Activated T-cell treated with anti-CD3 and anti-CD28 coated beads, Interleukin-2, amount 50 U/mL, for 72 hours (primary cell): ENCODE measurements at regions not wholly inside any gene's neighbourhood (a gene's known extent, or its start where the extent isn't known, plus 50 kb on each side); places are given as distances from the start of the nearest gene placed in this dataset.

Source experiments
- ATAC-seq, 2 donors: fragments of 150-1000 bp; cut with Tn5 transposase; replicated peaks in 1 of 2; 2 replicates each; pipeline ENCODE4 v1.10.0; 2021; ENCODE audit warnings: moderate library complexity in 2 of 2, mild to moderate bottlenecking in 1 of 2
- DNase-seq, 2 donors: peaks; one replicate each; pipeline ENCODE4 v3.0.0; 2021 to 2022; ENCODE audit warnings: mixed read lengths in 1 of 2
- H3K27ac Mint-ChIP-seq: one replicate; pipeline ENCODE4 v1.8.0; 2022; ENCODE audit warnings: mild to moderate bottlenecking, moderate library complexity, mixed read lengths
- H3K27me3 Mint-ChIP-seq: one replicate; pipeline ENCODE4 v1.8.0; 2022; ENCODE audit warnings: low read depth, mixed read lengths
- H3K36me3 Mint-ChIP-seq, 2 donors: one replicate each; pipeline ENCODE4 v1.8.0; 2022; ENCODE audit warnings: mixed read lengths in 2 of 2, mild to moderate bottlenecking in 1 of 2; ENCODE audit not compliant: insufficient read depth in 2 of 2
- H3K4me1 Mint-ChIP-seq: one replicate; pipeline ENCODE4 v1.8.0; 2022; ENCODE audit warnings: low read depth, mixed read lengths
- H3K4me3 Mint-ChIP-seq, 2 donors: one replicate each; pipeline ENCODE4 v1.8.0; 2022; ENCODE audit warnings: mild to moderate bottlenecking in 2 of 2, mixed read lengths in 2 of 2, moderate library complexity in 2 of 2
- H3K9me3 Mint-ChIP-seq, 2 donors: one replicate each; pipeline ENCODE4 v1.8.0; 2022; ENCODE audit warnings: mixed read lengths in 2 of 2

GRCh38 chrX:14377427-14377826 lies 151.9 kb upstream of the GLRA2 start:
- no peak overlapping the region for H3K27ac Mint-ChIP-seq
- no peaks in the 10 kb centered on the region for H3K4me1 Mint-ChIP-seq
- peaks cover 0 to 2% of the 10 kb centered on the region in 2 donors for H3K9me3 Mint-ChIP-seq
- H3K36me3 Mint-ChIP-seq: no peaks in the 10 kb centered on the region
- ATAC-seq (no peak), DNase-seq (no peak)
- no peaks in the 10 kb centered on the region for H3K27me3 Mint-ChIP-seq
- H3K4me3 Mint-ChIP-seq: no peak overlapping the region

- H3K27me3 Mint-ChIP-seq: peaks cover 6% of the 10 kb centered on the region
- H3K9me3 Mint-ChIP-seq: no peaks in the 10 kb centered on the region
- H3K27ac Mint-ChIP-seq: no peak overlapping the region
- no peaks in the 10 kb centered on the region for H3K36me3 Mint-ChIP-seq
- no peak overlapping the region for H3K4me3 Mint-ChIP-seq
- DNase-seq: no peak
- no peak for ATAC-seq
- no peaks in the 10 kb centered on the region for H3K4me1 Mint-ChIP-seq
Measured at GRCh38 chrX:14363728-14364127, 165.6 kb upstream of the GLRA2 start.

DNA sequence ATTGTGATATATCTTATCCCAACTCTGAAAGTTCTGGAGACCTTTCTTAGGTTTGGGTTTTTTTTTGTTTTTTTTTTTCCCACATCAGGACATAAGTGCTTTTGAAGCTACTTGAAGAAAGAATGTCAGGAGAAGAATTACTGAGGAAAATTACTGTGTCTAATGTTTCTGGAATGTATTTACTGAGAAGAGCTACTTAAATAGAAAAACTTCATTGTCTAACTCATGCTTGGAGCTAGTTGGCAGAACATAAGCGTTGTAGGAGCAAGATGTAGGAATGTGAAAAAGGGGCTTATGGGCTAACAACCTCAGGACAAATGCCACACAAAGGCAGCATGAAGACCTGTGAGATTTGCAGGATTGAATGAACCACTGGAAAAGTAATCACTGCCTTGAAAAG lies 166.6 kb upstream of the GLRA2 start:
- Mint-ChIP-seq H3K27ac (no peak overlapping the region), H3K9me3 (peaks cover 0 to under 1% of the 10 kb centered on the region in 2 donors)

GRCh38 chrX:14361435-14361834 lies 167.9 kb upstream of the GLRA2 start:
- no peak overlapping the region for H3K27ac Mint-ChIP-seq
- peaks cover 6% of the 10 kb centered on the region for H3K27me3 Mint-ChIP-seq
- no peaks in the 10 kb centered on the region for H3K4me1 Mint-ChIP-seq
- ATAC-seq: no peak
- peaks cover 0 to 2% of the 10 kb centered on the region in 2 donors for H3K9me3 Mint-ChIP-seq
- H3K36me3 Mint-ChIP-seq: no peaks in the 10 kb centered on the region
- no peak for DNase-seq
- no peak overlapping the region for H3K4me3 Mint-ChIP-seq

More for the DNA sequence above, 166.6 kb upstream of the GLRA2 start:
- no peak overlapping the region for H3K4me3 Mint-ChIP-seq
- H3K36me3 Mint-ChIP-seq: no peaks in the 10 kb centered on the region
- ATAC-seq (no peak), DNase-seq (no peak)
- peaks cover 6% of the 10 kb centered on the region for H3K27me3 Mint-ChIP-seq
- H3K4me1 Mint-ChIP-seq: no peaks in the 10 kb centered on the region

- no peak for DNase-seq
- Mint-ChIP-seq H3K9me3 (peaks cover 0 to 2% of the 10 kb centered on the region in 2 donors), H3K4me3 (no peak overlapping the region), H3K27ac (no peak overlapping the region), H3K27me3 (peaks cover 6% of the 10 kb centered on the region), H3K36me3 (no peaks in the 10 kb centered on the region), H3K4me1 (no peaks in the 10 kb centered on the region)
- ATAC-seq: no peak
Measured at GRCh38 chrX:14359727-14360126, 169.6 kb upstream of the GLRA2 start.

DNA sequence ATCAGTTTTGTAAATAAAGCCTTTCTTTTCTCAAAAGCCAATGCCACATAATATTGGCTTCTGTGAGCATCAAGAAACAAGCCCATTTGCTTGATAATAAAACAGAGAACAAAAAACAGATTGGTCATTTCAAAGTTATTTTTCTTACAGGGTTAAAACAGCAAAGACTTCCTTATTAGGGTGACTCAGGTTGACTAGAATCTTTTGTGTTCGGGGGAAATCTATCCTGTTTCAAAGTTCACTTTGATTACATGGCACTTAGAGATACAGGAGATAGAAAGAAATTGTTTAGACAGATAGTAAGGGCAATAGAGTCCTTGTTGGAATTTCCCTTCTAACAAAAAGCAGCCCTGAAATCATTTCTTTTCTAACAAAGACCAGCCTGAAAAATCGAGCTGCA lies 170.0 kb upstream of the GLRA2 start:
- ATAC-seq (no peak), DNase-seq (no peak)
- no peaks in the 10 kb centered on the region for H3K4me1 Mint-ChIP-seq
- peaks cover 0 to 2% of the 10 kb centered on the region in 2 donors for H3K9me3 Mint-ChIP-seq
- H3K27me3 Mint-ChIP-seq: peaks cover 6% of the 10 kb centered on the region
- no peak overlapping the region for H3K4me3 Mint-ChIP-seq
- H3K36me3 Mint-ChIP-seq: no peaks in the 10 kb centered on the region
- H3K27ac Mint-ChIP-seq: no peak overlapping the region

DNA sequence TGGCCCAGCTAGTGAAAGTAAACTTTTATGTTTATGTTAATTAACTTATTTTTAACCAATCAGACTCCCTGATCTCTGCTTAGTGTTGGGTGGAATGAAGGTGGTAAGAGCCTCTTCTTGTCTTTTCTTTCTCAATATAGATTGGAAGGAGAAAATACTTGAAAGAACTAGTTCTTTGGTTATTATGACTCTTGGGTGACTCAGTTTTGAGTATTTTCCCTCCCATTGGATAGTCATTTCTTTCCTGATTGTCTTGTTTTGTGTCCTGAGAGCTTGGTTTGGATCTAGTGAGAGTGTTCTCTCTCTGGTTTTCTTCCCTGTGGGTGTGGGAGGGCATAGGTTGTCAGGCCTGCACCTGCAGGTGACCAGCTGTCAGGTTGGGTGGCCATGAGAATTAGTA lies 172.0 kb upstream of the GLRA2 start:
- Mint-ChIP-seq H3K4me3 (no peak overlapping the region), H3K27ac (no peak overlapping the region)

GRCh38 chrX:14356401-14356800 lies 172.9 kb upstream of the GLRA2 start:
- H3K27me3 Mint-ChIP-seq: peaks cover 6% of the 10 kb centered on the region
- DNase-seq: no peak
- no peaks in the 10 kb centered on the region for H3K36me3 Mint-ChIP-seq
- no peak overlapping the region for H3K27ac Mint-ChIP-seq
- peak; percentile 13 to 44 for ATAC-seq
- H3K9me3 Mint-ChIP-seq: peaks cover 0 to 2% of the 10 kb centered on the region in 2 donors
- H3K4me1 Mint-ChIP-seq: no peaks in the 10 kb centered on the region
- no peak overlapping the region for H3K4me3 Mint-ChIP-seq

More for the DNA sequence above, 172.0 kb upstream of the GLRA2 start:
- Mint-ChIP-seq H3K9me3 (peaks cover 0 to 2% of the 10 kb centered on the region in 2 donors), H3K36me3 (no peaks in the 10 kb centered on the region), H3K27me3 (peaks cover 6% of the 10 kb centered on the region), H3K4me1 (no peaks in the 10 kb centered on the region)
- ATAC-seq (no peak), DNase-seq (no peak)

DNA sequence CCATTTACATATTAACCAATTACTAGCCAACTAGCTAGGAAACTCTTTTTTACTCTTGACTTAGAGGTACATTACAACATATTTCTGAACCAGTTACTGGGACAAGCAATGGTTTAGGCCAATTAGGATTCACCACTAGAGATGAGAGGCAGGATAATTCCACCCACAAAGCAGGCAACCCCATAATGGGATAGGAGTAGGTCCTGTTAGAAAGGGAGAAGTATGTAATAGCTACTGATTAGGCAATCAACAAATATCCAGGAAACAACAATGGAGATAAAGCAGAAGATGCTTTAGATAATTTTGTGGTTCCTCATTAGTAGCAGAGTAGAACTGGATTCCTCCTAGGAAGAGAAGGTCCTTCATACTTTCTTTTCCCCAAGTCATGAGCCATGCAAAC lies 173.8 kb upstream of the GLRA2 start:
- H3K36me3 Mint-ChIP-seq: no peaks in the 10 kb centered on the region
- peaks cover 0 to 2% of the 10 kb centered on the region in 2 donors for H3K9me3 Mint-ChIP-seq
- DNase-seq (no peak), ATAC-seq (no peak)
- H3K27me3 Mint-ChIP-seq: peaks cover 6% of the 10 kb centered on the region
- H3K4me3 Mint-ChIP-seq: no peak overlapping the region
- H3K27ac Mint-ChIP-seq: no peak overlapping the region
- H3K4me1 Mint-ChIP-seq: no peaks in the 10 kb centered on the region

GRCh38 chrX:14354521-14354920 lies 174.8 kb upstream of the GLRA2 start:
- Mint-ChIP-seq H3K4me1 (no peaks in the 10 kb centered on the region), H3K4me3 (peak overlapping the region in 1 of 2 donors; percentile 18), H3K27me3 (peaks cover 6% of the 10 kb centered on the region), H3K27ac (peak overlapping the region; percentile 57), H3K36me3 (no peaks in the 10 kb centered on the region), H3K9me3 (peaks cover 0 to 2% of the 10 kb centered on the region in 2 donors)
- DNase-seq (no peak), ATAC-seq (peak in 1 of 2 donors; percentile 32)

DNA sequence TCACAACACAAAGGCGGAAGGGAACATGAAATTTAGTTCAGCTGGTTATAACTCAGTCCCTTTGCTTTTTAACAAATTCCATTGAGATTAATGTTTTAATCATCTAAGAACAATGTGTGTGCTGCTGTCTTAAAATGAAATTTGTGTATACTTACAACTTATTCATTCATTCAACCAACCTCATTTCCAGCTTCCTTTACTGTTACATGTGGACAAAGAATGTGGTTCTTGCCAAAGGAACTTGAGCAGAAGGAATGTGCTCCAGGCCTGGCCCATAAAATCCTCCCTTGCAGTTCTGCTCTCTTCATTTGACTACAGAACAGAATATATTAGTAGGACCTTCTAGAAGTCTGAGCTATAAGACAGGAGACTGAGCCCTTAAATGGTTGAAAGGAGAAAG lies 176.8 kb upstream of the GLRA2 start:
- no peak overlapping the region for H3K27ac Mint-ChIP-seq
- no peaks in the 10 kb centered on the region for H3K9me3 Mint-ChIP-seq
- DNase-seq: no peak
- H3K4me3 Mint-ChIP-seq: no peak overlapping the region
- H3K4me1 Mint-ChIP-seq: no peaks in the 10 kb centered on the region
- no peak for ATAC-seq
- H3K27me3 Mint-ChIP-seq: no peaks in the 10 kb centered on the region
- H3K36me3 Mint-ChIP-seq: no peaks in the 10 kb centered on the region

- no peak for DNase-seq
- no peaks in the 10 kb centered on the region for H3K27me3 Mint-ChIP-seq
- peaks cover 0 to under 1% of the 10 kb centered on the region in 2 donors for H3K9me3 Mint-ChIP-seq
- H3K4me3 Mint-ChIP-seq: no peak overlapping the region
- H3K4me1 Mint-ChIP-seq: no peaks in the 10 kb centered on the region
- H3K36me3 Mint-ChIP-seq: no peaks in the 10 kb centered on the region
- no peak overlapping the region for H3K27ac Mint-ChIP-seq
- no peak for ATAC-seq
Measured at GRCh38 chrX:14351611-14352303, 177.6 kb upstream of the GLRA2 start.

DNA sequence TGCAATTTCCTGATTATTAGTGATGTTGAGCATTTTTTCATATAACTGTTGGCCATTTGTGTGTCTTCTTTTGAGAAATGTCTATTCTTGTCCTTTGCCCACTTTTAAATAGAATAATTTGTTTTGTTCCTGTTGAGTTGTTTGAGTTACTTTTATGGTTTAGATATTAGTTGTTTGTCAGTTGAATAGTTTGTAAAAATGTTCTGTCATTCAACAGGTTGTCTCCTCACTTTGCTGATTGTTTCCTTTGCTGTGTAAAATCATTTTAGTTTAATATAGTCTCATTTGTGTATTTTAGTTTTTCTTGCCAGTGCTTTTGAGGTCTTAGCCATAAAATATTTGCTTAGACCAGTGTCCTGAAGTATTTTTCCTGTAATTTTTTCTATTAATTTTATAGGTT lies 181.8 kb upstream of the GLRA2 start:
- Mint-ChIP-seq H3K27me3 (no peaks in the 10 kb centered on the region), H3K9me3 (peaks cover 2 to 6% of the 10 kb centered on the region in 2 donors), H3K4me1 (no peaks in the 10 kb centered on the region), H3K4me3 (no peak overlapping the region), H3K36me3 (no peaks in the 10 kb centered on the region), H3K27ac (no peak overlapping the region)
- ATAC-seq (no peak), DNase-seq (no peak)
